K562 (cell line): ENCODE measurements at regions not wholly inside any gene's neighbourhood (a gene's known extent, or its start where the extent isn't known, plus 50 kb on each side); places are given as distances from the start of the nearest gene placed in this dataset.

ENCODE experiments used
- ATAC-seq: fragments of 200-7000 bp; cut with Tn5 transposase; 3 replicates; pipeline ENCODE4 v1.9.1; 2020; ENCODE audit warnings: moderate library complexity
- BruUV-seq: library from RNA; stranded (reverse); fragments of 400-500 nt; replicated peaks from 2 replicates; lab custom pipeline; 2021; lab: Mats Ljungman, UMichigan
- CTCF ChIA-PET: fragments of 300-600 bp; formaldehyde crosslinking; extraction: SDS; loops from one replicate; lab custom pipeline; 2021; ENCODE audit warnings: low intra/inter-chr PET ratio; lab: Yijun Ruan, JAX
- POLR2A ChIA-PET: fragments of 300-600, 350-650 bp; sonication (Branson Sonifier 250); formaldehyde crosslinking; extraction: SDS; loops from one replicate; lab custom pipeline; 2021; ENCODE audit warnings: antibody characterized with exemption, inconsistent platforms; lab: Yijun Ruan, JAX
- DNase-seq, 4 experiments: peaks; one replicate each; pipeline versions ENCODE4 v3.0.0 to v3.0.0-alpha.2; 2011 to 2018; ENCODE audit warnings: low spot score in 3 of 4, mixed read lengths in 3 of 4; ENCODE audit errors: extremely low read depth in 1 of 4
- FAIRE-seq: peaks from 2 replicates; lab custom pipeline; 2011; peaks lifted over from hg19 to GRCh38; lab: Jason Lieb, UNC
- H2AFZ ChIP-seq: 2 replicates; pipeline ENCODE4 v1.6.0; 2011; ENCODE audit warnings: low read depth, low read length, control low read depth, inconsistent platforms
- H3K27ac ChIP-seq: fragments of 200-600 bp; 3 replicates; pipeline ENCODE4 v1.8.0; 2011; ENCODE audit warnings: low read depth, mild to moderate bottlenecking, control low read depth, inconsistent platforms, low read length, moderate library complexity, mixed read lengths; ENCODE audit errors: extremely low read depth
- H3K27me3 ChIP-seq, 2 experiments: fragments of 300-600 bp in 1 of 2; 2 replicates in 1 of 2; 3 replicates in 1 of 2; pipeline versions ENCODE4 v1.6.0 to v1.8.0; 2011; ENCODE audit warnings: inconsistent platforms in 2 of 2, low read length in 2 of 2, mild to moderate bottlenecking in 1 of 2, mixed read lengths in 1 of 2, moderate library complexity in 1 of 2; ENCODE audit not compliant: control insufficient read depth in 2 of 2, insufficient read depth in 2 of 2
- H3K36me3 ChIP-seq: fragments of 300-600 bp; 3 replicates; pipeline ENCODE4 v1.8.0; 2011; ENCODE audit warnings: mild to moderate bottlenecking, low read length, inconsistent platforms; ENCODE audit not compliant: control insufficient read depth, insufficient read depth
- H3K4me1 ChIP-seq, 2 experiments: fragments of 200-600 bp in 1 of 2; replicated peaks in 1 of 2; 2 replicates in 1 of 2; 3 replicates in 1 of 2; pipeline versions ENCODE4 v1.5.1 to v1.8.0; 2011; ENCODE audit warnings: inconsistent platforms in 2 of 2, low read length in 2 of 2, mild to moderate bottlenecking in 1 of 2, mixed read lengths in 1 of 2, moderate library complexity in 1 of 2; ENCODE audit not compliant: control insufficient read depth in 2 of 2, insufficient read depth in 2 of 2
- H3K4me2 ChIP-seq: 2 replicates; pipeline ENCODE4 v1.6.1; 2011; ENCODE audit warnings: low read length, control low read depth, inconsistent platforms, mixed read lengths; ENCODE audit not compliant: insufficient read depth
- H3K4me3 ChIP-seq: fragments of 200-600 bp; sonication (generic), shearing (Covaris generic); 2 replicates; pipeline ENCODE4 v1.5.1; 2016; ENCODE audit warnings: control low read depth, inconsistent platforms
- H3K79me2 ChIP-seq: fragments of 200-600 bp; 3 replicates; pipeline ENCODE4 v1.8.0; 2011; ENCODE audit warnings: low read length, inconsistent platforms; ENCODE audit not compliant: control insufficient read depth, insufficient read depth
- H3K9ac ChIP-seq, 2 experiments: 2 replicates each; pipeline versions ENCODE4 v1.6.0 to v1.6.1; 2011; ENCODE audit warnings: low read depth in 2 of 2, low read length in 2 of 2, control low read depth in 1 of 2, inconsistent platforms in 1 of 2, mild to moderate bottlenecking in 1 of 2, mixed read lengths in 1 of 2; ENCODE audit not compliant: insufficient read depth in 1 of 2
- H3K9me1 ChIP-seq: one replicate; pipeline ENCODE4 v1.6.0; 2011; ENCODE audit warnings: inconsistent platforms, mild to moderate bottlenecking, low read length, moderate library complexity; ENCODE audit not compliant: control insufficient read depth, insufficient read depth
- H3K9me3 ChIP-seq: replicated peaks from 2 replicates; pipeline ENCODE4 v1.5.1; 2011; ENCODE audit warnings: low read depth, low read length, inconsistent platforms; ENCODE audit not compliant: control insufficient read depth, insufficient read depth
- H4K20me1 ChIP-seq: replicated peaks from 2 replicates; pipeline ENCODE4 v1.6.1; 2011; ENCODE audit warnings: low read length, inconsistent platforms, mixed read lengths; ENCODE audit not compliant: control insufficient read depth, insufficient read depth
- ARID1B ChIP-seq: fragments of 450-650 bp; IDR thresholded peaks from 2 replicates; pipeline ENCODE4 v1.6.1; 2016; ENCODE audit warnings: antibody characterized with exemption, mild to moderate bottlenecking, inconsistent platforms
- CBFA2T3 ChIP-seq: fragments of 450-650 bp; IDR thresholded peaks from 2 replicates; pipeline ENCODE4 v1.6.1; 2017
- DIDO1 ChIP-seq: fragments of 450-650 bp; IDR thresholded peaks from 2 replicates; pipeline ENCODE4 v1.6.1; 2016; ENCODE audit warnings: low read depth, missing biosample characterization, missing genetic modification characterization
- HNRNPK ChIP-seq: fragments of 200-400 bp; formaldehyde crosslinking; IDR thresholded peaks from one replicate; pipeline ENCODE4 v1.6.1; 2018; ENCODE audit warnings: mild to moderate bottlenecking, low read depth, low read length; ENCODE audit not compliant: poor library complexity, severe bottlenecking
- MEF2A ChIP-seq: IDR thresholded peaks from 2 replicates; pipeline ENCODE4 v1.6.1; 2011; ENCODE audit warnings: low read depth, mild to moderate bottlenecking, low read length, moderate library complexity; ENCODE audit not compliant: control insufficient read depth
- NCOA2 ChIP-seq, 2 experiments: fragments of 450-650 bp; IDR thresholded peaks; 2 replicates each; pipeline ENCODE4 v1.6.1; 2018; ENCODE audit warnings: mild to moderate bottlenecking in 2 of 2, moderate library complexity in 1 of 2; ENCODE audit not compliant: partially characterized antibody in 2 of 2
- RERE ChIP-seq: sonication (generic); formaldehyde crosslinking; IDR thresholded peaks from 2 replicates; pipeline ENCODE4 v1.8.0; 2023; ENCODE audit warnings: missing genetic modification reagents, mild to moderate bottlenecking, borderline replicate concordance
- SMAD1 ChIP-seq: fragments of 150-350 bp; IDR thresholded peaks from 2 replicates; pipeline ENCODE4 v1.6.1; 2014; ENCODE audit warnings: low read length, low read depth; ENCODE audit not compliant: partially characterized antibody
- SMARCA4 ChIP-seq: fragments of 450-650 bp; IDR thresholded peaks from 2 replicates; pipeline ENCODE4 v1.6.1; 2016
- SMARCE1 ChIP-seq: fragments of 450-650 bp; IDR thresholded peaks from 2 replicates; pipeline ENCODE4 v1.7.1; 2016; ENCODE audit warnings: mild to moderate bottlenecking
- SRF ChIP-seq, 2 experiments: fragments of 250-450, 450-650 bp in 1 of 2; sonication (Bioruptor Pico) in 1 of 2; sonication (generic) in 1 of 2; formaldehyde crosslinking; IDR thresholded peaks; 2 replicates each; pipeline versions ENCODE4 v1.5.0 to v1.5.1; 2020 to 2022; ENCODE audit warnings: mild to moderate bottlenecking in 1 of 2, missing genetic modification reagents in 1 of 2
- TCF3 ChIP-seq: sonication (generic); formaldehyde crosslinking; IDR thresholded peaks from 2 replicates; pipeline ENCODE4 v1.4.0; 2020; ENCODE audit warnings: mild to moderate bottlenecking, missing genetic modification reagents
- U2AF1 ChIP-seq: fragments of 200-400 bp; formaldehyde crosslinking; optimal IDR thresholded peaks from 2 replicates; pipeline ENCODE3; 2017; ENCODE audit warnings: mild to moderate bottlenecking, low read depth, low read length, moderate library complexity
- ZNF639 ChIP-seq, 2 experiments: fragments of 200-800 bp in 1 of 2; sonication (Bioruptor generic) in 1 of 2; sonication (generic) in 1 of 2; formaldehyde crosslinking in 1 of 2; IDR thresholded peaks in 1 of 2; conservative IDR thresholded peaks in 1 of 2; 2 replicates each; pipeline versions ENCODE4 v1.5.0 to v1.6.1; 2016 to 2020; ENCODE audit warnings: missing compliant biosample characterization in 1 of 2, missing genetic modification characterization in 1 of 2, missing genetic modification reagents in 1 of 2
- WGBS: fragments of 100-300 bp; shearing (Covaris generic); methylation state at CpG from one replicate; pipeline ENCODE4 v1.1.6; 2016; ENCODE audit warnings: low coverage, mixed read lengths; ENCODE audit not compliant: insufficient coverage; ENCODE audit errors: missing lambda C conversion rate; 5-methylcytosine and 5-hydroxymethylcytosine counted together
- in situ Hi-C: fragments of 300-500 bp; cut with MboI; formaldehyde crosslinking; loops from 4 replicates; pipeline ENCODE4 v1.15.0; 2018; ENCODE audit warnings: inconsistent platforms, mixed read lengths
- intact Hi-C: fragments of 100-400 bp; cut with micrococcal nuclease; formaldehyde crosslinking; loops from 2 replicates; pipeline ENCODE4 v1.14.2; 2022

- Histone ChIP-seq H3K4me2 (peak overlapping the region; percentile 69), H3K36me3 (no peaks in the 10 kb centered on the region), H3K4me1 (peaks cover 7 to 8% of the 10 kb centered on the region in 2 experiments; a peak in 4 of 5 replicates), H3K9me1 (no peaks in the 10 kb centered on the region), H3K27me3 (no peaks in the 10 kb centered on the region), H3K79me2 (no peaks in the 10 kb centered on the region), H3K4me3 (peak overlapping the region; percentile 24; the same call in 1 of the 2 replicates), H3K9me3 (no peaks in the 10 kb centered on the region), H3K27ac (peak overlapping the region; percentile 77; the same call in 1 of the 3 replicates), H4K20me1 (no peaks in the 10 kb centered on the region), H3K9ac (peak overlapping the region; percentile 55 to 87; a peak in 3 of 4 replicates), H2AFZ (peak overlapping the region; percentile 86)
- in situ Hi-C loops = no loop called here
- BruUV-seq = no TSS peak
- CTCF ChIA-PET = no interaction called here
- peak; percentile 4; the same call in 1 of the 3 replicates for ATAC-seq
- peak in 1 of 4 experiments; percentile 34 for DNase-seq
- no peak for FAIRE-seq
- intact Hi-C loops = no loop called here
- POLR2A ChIA-PET = interaction anchor here (1.7 kb wide), 1 partner anchor 12 kb away, joined by 7 read pairs; no protein-coding TSS in a partner anchor
- 5% methylated on average over 25 of the region's 31 CpGs for WGBS
- peak; percentile 28 for TF ChIP-seq ARID1B
- TF ChIP-seq NCOA2 (IDR thresholded peaks at IDR 0.05; ENCODE audit: partially characterized antibody in 2 of 2) = no peak
- no peak for TF ChIP-seq RERE (CRISPR knock-in tag)
- TF ChIP-seq HNRNPK = no peak
- TF ChIP-seq ZNF639 (CRISPR knock-in tag; conservative IDR thresholded peaks at IDR 0.05 in 1 of 2, IDR thresholded peaks at IDR 0.05 in 1 of 2) = 0 out of 4 replicates have a peak, but pooled peaks of 1 of the 2 experiments have one; percentile 19
- no peak for TF ChIP-seq DIDO1 (tag)
- peak; percentile 41 for TF ChIP-seq TCF3 (CRISPR knock-in tag)
- 0 out of 2 replicates have a peak, but pooled peaks have one; percentile 45 for TF ChIP-seq SMARCE1
- 0 out of 2 replicates have a peak, but pooled peaks have one; percentile 17 for TF ChIP-seq MEF2A
- TF ChIP-seq U2AF1 = no peak
- TF ChIP-seq SMARCA4 = peak; percentile 13; the same call in 1 of the 2 replicates
- peak; percentile 34; the same call in 1 of the 2 replicates for TF ChIP-seq CBFA2T3
- TF ChIP-seq SRF (CRISPR knock-in tag; IDR thresholded peaks at IDR 0.05) = no peak
- no peak for TF ChIP-seq SMAD1
These were observed 164.3 kb upstream of the PABPC3 start for GRCh38 chr13:24931450-24932251.
